Endothelial cell of umbilical vein (primary cell): ENCODE measurements at regions not wholly inside any gene's neighbourhood (a gene's known extent, or its start where the extent isn't known, plus 50 kb on each side); places are given as distances from the start of the nearest gene placed in this dataset.

Experiments
- BruUV-seq: library from RNA; stranded (reverse); fragments of 400-500 nt; replicated peaks from 2 replicates; lab custom pipeline; 2021; lab: Mats Ljungman, UMichigan
- CTCF ChIA-PET: fragments of 300-600, 350-600 bp; sonication (Branson Sonifier 250); formaldehyde crosslinking; loops from one replicate; lab custom pipeline; 2021; ENCODE audit warnings: antibody characterized with exemption, inconsistent platforms; lab: Charles Lee
- POLR2A ChIA-PET: fragments of 300-600, 350-600 bp; sonication (Branson Sonifier 250); formaldehyde crosslinking; loops from one replicate; lab custom pipeline; 2021; ENCODE audit warnings: antibody characterized with exemption, inconsistent platforms; lab: Charles Lee
- DNase-seq: peaks from one replicate; pipeline ENCODE4 v3.0.0-alpha.2; 2011; ENCODE audit warnings: low read depth, low spot score
- FAIRE-seq: peaks from 2 replicates; lab custom pipeline; 2011; peaks lifted over from hg19 to GRCh38; lab: Jason Lieb, UNC
- H2AFZ ChIP-seq: 2 replicates; pipeline ENCODE4 v1.6.0; 2012; ENCODE audit warnings: low read depth, low read length, control low read depth, inconsistent platforms
- H3K27ac ChIP-seq: 2 replicates; pipeline ENCODE4 v1.5.1; 2011; ENCODE audit warnings: low read depth, mild to moderate bottlenecking, control low read depth, low read length, moderate library complexity; ENCODE audit not compliant: insufficient read depth
- H3K27me3 ChIP-seq, 2 experiments: 2 replicates each; pipeline versions ENCODE4 v1.6.0 to v1.6.1; 2011; ENCODE audit warnings: low read length in 2 of 2, mixed read lengths in 1 of 2; ENCODE audit not compliant: control insufficient read depth in 2 of 2, insufficient read depth in 2 of 2
- H3K36me3 ChIP-seq, 2 experiments: 2 replicates in 1 of 2; 3 replicates in 1 of 2; pipeline ENCODE4 v1.5.1; 2011; ENCODE audit warnings: low read length in 2 of 2, mild to moderate bottlenecking in 1 of 2, moderate library complexity in 1 of 2; ENCODE audit not compliant: control insufficient read depth in 2 of 2, insufficient read depth in 2 of 2; ENCODE audit errors: extremely low read depth in 1 of 2
- H3K4me1 ChIP-seq: 3 replicates; pipeline ENCODE4 v1.5.1; 2011; ENCODE audit warnings: mild to moderate bottlenecking, low read length; ENCODE audit not compliant: control insufficient read depth, insufficient read depth; ENCODE audit errors: extremely low read depth
- H3K4me2 ChIP-seq: 2 replicates; pipeline ENCODE4 v1.6.1; 2011; ENCODE audit warnings: low read length, control low read depth, mixed read lengths; ENCODE audit not compliant: insufficient read depth
- H3K4me3 ChIP-seq, 3 experiments: fragments of 200-600 bp in 1 of 3; sonication (generic), shearing (Covaris generic) in 1 of 3; replicated peaks in 1 of 3; 2 replicates each; pipeline ENCODE4 v1.5.1; 2011 to 2016; ENCODE audit warnings: control low read depth in 3 of 3, low read length in 3 of 3, mild to moderate bottlenecking in 2 of 3, inconsistent platforms in 1 of 3, low read depth in 1 of 3, moderate library complexity in 1 of 3; ENCODE audit not compliant: insufficient read depth in 1 of 3
- H3K79me2 ChIP-seq: 2 replicates; pipeline ENCODE4 v1.6.0; 2012; ENCODE audit warnings: low read length, inconsistent platforms; ENCODE audit not compliant: control insufficient read depth, insufficient read depth
- H3K9ac ChIP-seq: replicated peaks from 2 replicates; pipeline ENCODE3; 2011; ENCODE audit warnings: low read length, control low read depth; ENCODE audit not compliant: insufficient read depth; ENCODE audit errors: extremely low read depth
- H3K9me1 ChIP-seq: replicated peaks from 3 replicates; pipeline ENCODE4 v1.6.0; 2011; ENCODE audit warnings: mild to moderate bottlenecking, low read length; ENCODE audit not compliant: control insufficient read depth, insufficient read depth; ENCODE audit errors: extremely low read depth
- H3K9me3 ChIP-seq: replicated peaks from 2 replicates; pipeline ENCODE4 v1.5.1; 2012; ENCODE audit warnings: low read length, inconsistent platforms; ENCODE audit not compliant: control insufficient read depth, insufficient read depth
- H4K20me1 ChIP-seq: replicated peaks from 2 replicates; pipeline ENCODE3; 2011; ENCODE audit warnings: mild to moderate bottlenecking, low read length; ENCODE audit not compliant: control insufficient read depth, insufficient read depth; ENCODE audit errors: extremely low read depth
- EZH2 ChIP-seq: IDR thresholded peaks from 2 replicates; pipeline ENCODE4 v1.6.1; 2012; ENCODE audit warnings: borderline replicate concordance, low read depth, mild to moderate bottlenecking, moderate library complexity, low read length, inconsistent platforms; ENCODE audit not compliant: severe bottlenecking
- FOS ChIP-seq: IDR thresholded peaks from 2 replicates; pipeline ENCODE4 v1.6.1; 2011; ENCODE audit warnings: mild to moderate bottlenecking, low read length, moderate library complexity, borderline replicate concordance; ENCODE audit not compliant: insufficient read depth
- GATA2 ChIP-seq: IDR thresholded peaks from 2 replicates; pipeline ENCODE4 v1.7.0; 2011; ENCODE audit warnings: low read depth, mild to moderate bottlenecking, moderate library complexity, mixed read lengths, low read length; ENCODE audit not compliant: insufficient read length, insufficient read depth
- JUN ChIP-seq: IDR thresholded peaks from 2 replicates; pipeline ENCODE4 v1.6.1; 2011; ENCODE audit warnings: borderline replicate concordance, low read depth; ENCODE audit not compliant: insufficient read length, insufficient read depth
- MYC ChIP-seq: IDR thresholded peaks from one replicate; pipeline ENCODE4 v1.6.1; 2011; ENCODE audit warnings: mild to moderate bottlenecking, low read depth, low read length
- POLR2A ChIP-seq: IDR thresholded peaks from 2 replicates; pipeline ENCODE4 v1.6.1; 2012; ENCODE audit warnings: low read depth, mild to moderate bottlenecking, control low read depth, low read length
- POLR2AphosphoS5 ChIP-seq: IDR thresholded peaks from 2 replicates; pipeline ENCODE4 v1.6.1; 2012; ENCODE audit warnings: low read depth, mild to moderate bottlenecking, control low read depth, low read length, moderate library complexity; ENCODE audit not compliant: insufficient read depth
- dilution Hi-C: fragments of 300-500 bp; cut with MboI; formaldehyde crosslinking; loops from one replicate; pipeline ENCODE4 v1.15.0; 2019; ENCODE audit warnings: low sequenced_read_pairs; ENCODE audit not compliant: extremely low pct_ligation_motif_present
- intact Hi-C: fragments of 100-400 bp; cut with micrococcal nuclease; formaldehyde crosslinking; loops from one replicate; pipeline ENCODE4 v1.10.0; 2022
- TF ChIP-seq, protein P1 (sequence below): IDR thresholded peaks from 2 replicates; pipeline ENCODE4 v1.6.1; 2011; ENCODE audit not compliant: insufficient read depth, insufficient read length
- TF ChIP-seq, protein P2 (sequence below), 2 donors: IDR thresholded peaks; 1 replicate in 1 of 2; 2 replicates in 1 of 2; pipeline ENCODE4 v1.5.1; 2011; ENCODE audit warnings: low read length in 2 of 2, mild to moderate bottlenecking in 2 of 2, moderate library complexity in 2 of 2, control low read depth in 1 of 2, inconsistent platforms in 1 of 2, low read depth in 1 of 2; ENCODE audit not compliant: insufficient read depth in 1 of 2; ENCODE audit errors: extremely low read depth in 1 of 2

DNA sequence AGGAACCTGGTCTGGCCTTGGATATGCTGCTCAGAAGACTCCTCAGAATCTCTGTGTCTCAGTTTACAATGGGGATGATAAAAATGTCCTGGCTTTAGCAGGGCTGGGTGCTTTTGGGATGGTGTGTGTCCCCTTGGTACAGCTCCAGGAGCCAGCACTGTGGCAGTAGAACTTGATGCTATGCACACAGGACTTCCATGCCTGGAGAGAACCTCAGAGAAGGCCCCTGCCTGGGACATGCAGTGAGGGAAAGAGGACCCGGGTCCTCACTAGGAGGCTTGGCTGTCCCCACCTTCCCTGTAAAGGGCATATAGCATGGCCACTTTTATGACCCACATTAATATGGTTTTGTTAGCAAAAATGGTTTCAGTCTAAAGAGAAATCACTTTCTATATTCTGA lies 100.5 kb downstream of the GLRX3 start:
- TF ChIP-seq GATA2 (no peak), POLR2AphosphoS5 (no peak)
- TF ChIP-seq, protein P1, sequence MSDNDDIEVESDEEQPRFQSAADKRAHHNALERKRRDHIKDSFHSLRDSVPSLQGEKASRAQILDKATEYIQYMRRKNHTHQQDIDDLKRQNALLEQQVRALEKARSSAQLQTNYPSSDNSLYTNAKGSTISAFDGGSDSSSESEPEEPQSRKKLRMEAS = no peak
- dilution Hi-C loops = no loop called here
- no peak for DNase-seq
- H3K4me3 ChIP-seq = no peak overlapping the region
- no TSS peak for BruUV-seq
- H3K27ac ChIP-seq = no peak overlapping the region
- H3K9me3 ChIP-seq = no peaks in the 10 kb centered on the region
- H3K4me1 ChIP-seq = no peaks in the 10 kb centered on the region
- POLR2A ChIA-PET = no interaction called here
- H3K9ac ChIP-seq = no peak overlapping the region
- no peaks in the 10 kb centered on the region for H3K27me3 ChIP-seq
- H3K4me2 ChIP-seq = no peak overlapping the region
- no peak overlapping the region for H2AFZ ChIP-seq
- no peak for FAIRE-seq
- no peaks in the 10 kb centered on the region for H3K36me3 ChIP-seq
- no peaks in the 10 kb centered on the region for H3K9me1 ChIP-seq
- CTCF ChIA-PET = no interaction called here
- H4K20me1 ChIP-seq = no peaks in the 10 kb centered on the region
- intact Hi-C loops = no loop called here
- H3K79me2 ChIP-seq = no peaks in the 10 kb centered on the region

DNA sequence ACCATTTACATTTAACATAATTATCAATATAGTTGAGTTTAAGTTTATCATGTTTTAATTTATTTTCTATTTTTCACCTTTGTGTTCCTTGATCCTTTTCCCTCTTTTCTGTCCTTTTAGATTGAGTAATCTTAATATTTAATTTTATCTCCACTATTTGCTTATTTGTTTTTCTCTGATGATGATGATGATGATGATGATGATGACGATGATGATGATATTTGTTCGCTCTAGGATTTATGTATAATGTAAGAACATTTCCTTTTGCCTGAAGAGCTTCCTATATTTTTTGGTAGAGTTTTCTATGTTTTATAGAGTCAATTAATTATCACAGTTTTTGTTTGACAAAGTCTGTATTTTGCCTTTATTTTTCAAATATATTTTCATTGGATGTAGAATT lies 104.2 kb downstream of the GLRX3 start:
- no peak overlapping the region for H3K9ac ChIP-seq
- intact Hi-C loops (no loop called here), dilution Hi-C loops (no loop called here)
- H3K9me3 ChIP-seq = no peaks in the 10 kb centered on the region
- no peaks in the 10 kb centered on the region for H3K79me2 ChIP-seq
- FAIRE-seq (no peak), DNase-seq (no peak)
- CTCF ChIA-PET = no interaction called here
- H3K4me1 ChIP-seq = no peaks in the 10 kb centered on the region
- POLR2A ChIA-PET = no interaction called here
- no peaks in the 10 kb centered on the region for H3K9me1 ChIP-seq
- H4K20me1 ChIP-seq = no peaks in the 10 kb centered on the region
- H3K27me3 ChIP-seq = no peaks in the 10 kb centered on the region
- H2AFZ ChIP-seq = no peak overlapping the region
- H3K4me2 ChIP-seq = no peak overlapping the region
- TF ChIP-seq GATA2 (no peak), EZH2 (no peak), MYC (no peak), JUN (no peak), POLR2AphosphoS5 (no peak), FOS (no peak), POLR2A (no peak)
- TF ChIP-seq, protein P1 = no peak
- TF ChIP-seq, protein P2, sequence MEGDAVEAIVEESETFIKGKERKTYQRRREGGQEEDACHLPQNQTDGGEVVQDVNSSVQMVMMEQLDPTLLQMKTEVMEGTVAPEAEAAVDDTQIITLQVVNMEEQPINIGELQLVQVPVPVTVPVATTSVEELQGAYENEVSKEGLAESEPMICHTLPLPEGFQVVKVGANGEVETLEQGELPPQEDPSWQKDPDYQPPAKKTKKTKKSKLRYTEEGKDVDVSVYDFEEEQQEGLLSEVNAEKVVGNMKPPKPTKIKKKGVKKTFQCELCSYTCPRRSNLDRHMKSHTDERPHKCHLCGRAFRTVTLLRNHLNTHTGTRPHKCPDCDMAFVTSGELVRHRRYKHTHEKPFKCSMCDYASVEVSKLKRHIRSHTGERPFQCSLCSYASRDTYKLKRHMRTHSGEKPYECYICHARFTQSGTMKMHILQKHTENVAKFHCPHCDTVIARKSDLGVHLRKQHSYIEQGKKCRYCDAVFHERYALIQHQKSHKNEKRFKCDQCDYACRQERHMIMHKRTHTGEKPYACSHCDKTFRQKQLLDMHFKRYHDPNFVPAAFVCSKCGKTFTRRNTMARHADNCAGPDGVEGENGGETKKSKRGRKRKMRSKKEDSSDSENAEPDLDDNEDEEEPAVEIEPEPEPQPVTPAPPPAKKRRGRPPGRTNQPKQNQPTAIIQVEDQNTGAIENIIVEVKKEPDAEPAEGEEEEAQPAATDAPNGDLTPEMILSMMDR (IDR thresholded peaks at IDR 0.05; ENCODE audit: extremely low read depth in 1 of 2, insufficient read depth in 1 of 2, low read depth in 1 of 2, low read length in 2 of 2) = no peak
- no TSS peak for BruUV-seq
- H3K27ac ChIP-seq = no peak overlapping the region
- no peak overlapping the region for H3K4me3 ChIP-seq
- H3K36me3 ChIP-seq = no peaks in the 10 kb centered on the region
